MCF 10A (cell line): ENCODE measurements at regions not wholly inside any gene's neighbourhood (a gene's known extent, or its start where the extent isn't known, plus 50 kb on each side); places are given as distances from the start of the nearest gene placed in this dataset.

Experiments used
- BruUV-seq: library from RNA; stranded (reverse); fragments of 400-500 nt; replicated peaks from 2 replicates; lab custom pipeline; 2021; lab: Mats Ljungman, UMichigan
- CTCF ChIA-PET: fragments of 300-600 bp; sonication (Branson Sonifier 250); formaldehyde crosslinking; extraction: SDS; loops from one replicate; lab custom pipeline; 2021; ENCODE audit warnings: antibody characterized with exemption, inconsistent platforms; lab: Yijun Ruan, JAX
- POLR2A ChIA-PET: fragments of 300-600, 350-650 bp; sonication (Branson Sonifier 250); formaldehyde crosslinking; extraction: SDS; loops from one replicate; lab custom pipeline; 2020; ENCODE audit warnings: antibody characterized with exemption, inconsistent platforms; lab: Yijun Ruan, JAX
- DNase-seq: peaks from one replicate; pipeline ENCODE4 v3.0.0-alpha.2; 2018; ENCODE audit not compliant: unreplicated experiment
- H3K27ac Mint-ChIP-seq: one replicate; pipeline ENCODE4 v1.8.0; 2022; ENCODE audit warnings: mild to moderate bottlenecking, low read depth, mixed read lengths; ENCODE audit not compliant: unreplicated experiment
- H3K27me3 Mint-ChIP-seq: one replicate; pipeline ENCODE4 v1.8.0; 2022; ENCODE audit warnings: mixed read lengths; ENCODE audit not compliant: insufficient read depth, unreplicated experiment
- H3K36me3 Mint-ChIP-seq: one replicate; pipeline ENCODE4 v1.8.0; 2022; ENCODE audit warnings: mild to moderate bottlenecking, moderate library complexity, mixed read lengths; ENCODE audit not compliant: insufficient read depth, unreplicated experiment
- H3K4me1 Mint-ChIP-seq: one replicate; pipeline ENCODE4 v1.8.0; 2022; ENCODE audit warnings: mixed read lengths; ENCODE audit not compliant: insufficient read depth, unreplicated experiment
- H3K4me3 Mint-ChIP-seq: one replicate; pipeline ENCODE4 v1.8.0; 2022; ENCODE audit warnings: mild to moderate bottlenecking, moderate library complexity, mixed read lengths; ENCODE audit not compliant: unreplicated experiment
- H3K9me3 Mint-ChIP-seq: one replicate; pipeline ENCODE4 v1.8.0; 2022; ENCODE audit warnings: mixed read lengths; ENCODE audit not compliant: unreplicated experiment
- CTCF ChIP-seq: fragments of 200-600 bp; IDR thresholded peaks from one replicate; pipeline ENCODE4 v1.8.0; 2022; ENCODE audit warnings: antibody characterized with exemption, mild to moderate bottlenecking; ENCODE audit not compliant: unreplicated experiment
- intact Hi-C: fragments of 100-400 bp; cut with micrococcal nuclease; formaldehyde crosslinking; loops from 2 replicates; pipeline ENCODE4 v1.14.1; 2022

- intact Hi-C loops: no loop called here
- no peak for TF ChIP-seq CTCF
- H3K4me1 Mint-ChIP-seq: no peaks in the 10 kb centered on the region
- CTCF ChIA-PET: no interaction called here
- no peak overlapping the region for H3K27ac Mint-ChIP-seq
- H3K9me3 Mint-ChIP-seq: no peaks in the 10 kb centered on the region
- no peaks in the 10 kb centered on the region for H3K27me3 Mint-ChIP-seq
- no TSS peak for BruUV-seq
- no peaks in the 10 kb centered on the region for H3K36me3 Mint-ChIP-seq
- no peak overlapping the region for H3K4me3 Mint-ChIP-seq
- POLR2A ChIA-PET: interaction anchor here (0.8 to 1.6 kb wide), 2 partner anchors 12 to 40 kb away, joined by 3 to 4 read pairs; no protein-coding TSS in a partner anchor
- DNase-seq: no peak
These were observed 499.4 kb downstream of the NAV3 start for GRCh38 chr12:78330131-78330530.

- Mint-ChIP-seq H3K9me3 (no peaks in the 10 kb centered on the region), H3K27ac (no peak overlapping the region), H3K4me1 (no peaks in the 10 kb centered on the region), H3K4me3 (no peak overlapping the region), H3K36me3 (no peaks in the 10 kb centered on the region), H3K27me3 (no peaks in the 10 kb centered on the region)
- CTCF ChIA-PET: interaction anchor here (0.6 kb wide), 2 partner anchors 49 to 1014 kb away, joined by 3 to 5 read pairs; no protein-coding TSS in a partner anchor
- BruUV-seq: no TSS peak
- DNase-seq: no peak
- no peak for TF ChIP-seq CTCF
- intact Hi-C loops: no loop called here
- POLR2A ChIA-PET: interaction anchor here (0.6 to 1.6 kb wide), 3 partner anchors 10 to 41 kb away, joined by 3 to 4 read pairs (median 3); no protein-coding TSS in a partner anchor
These were observed 500.5 kb downstream of the NAV3 start for GRCh38 chr12:78331181-78331580.

- no peaks in the 10 kb centered on the region for H3K9me3 Mint-ChIP-seq
- H3K27ac Mint-ChIP-seq: no peak overlapping the region
- ChIA-PET CTCF (no interaction called here), POLR2A (no interaction called here)
- no TSS peak for BruUV-seq
- TF ChIP-seq CTCF: no peak
- H3K4me3 Mint-ChIP-seq: no peak overlapping the region
- H3K4me1 Mint-ChIP-seq: no peaks in the 10 kb centered on the region
- no peak for DNase-seq
- H3K36me3 Mint-ChIP-seq: no peaks in the 10 kb centered on the region
- no peaks in the 10 kb centered on the region for H3K27me3 Mint-ChIP-seq
- intact Hi-C loops: no loop called here
These were observed 501.1 kb downstream of the NAV3 start for GRCh38 chr12:78331753-78332152.

GRCh38 chr12:78338054-78338785, 507.5 kb downstream of the NAV3 start:
- no peak for DNase-seq
- ChIA-PET CTCF (no interaction called here), POLR2A (no interaction called here)
- no peaks in the 10 kb centered on the region for H3K27me3 Mint-ChIP-seq
- no TSS peak for BruUV-seq
- H3K9me3 Mint-ChIP-seq: no peaks in the 10 kb centered on the region
- no peak overlapping the region for H3K4me3 Mint-ChIP-seq
- intact Hi-C loops: no loop called here
- no peaks in the 10 kb centered on the region for H3K4me1 Mint-ChIP-seq
- no peak overlapping the region for H3K27ac Mint-ChIP-seq
- no peak for TF ChIP-seq CTCF
- H3K36me3 Mint-ChIP-seq: no peaks in the 10 kb centered on the region
